SK-N-SH (cell line): ENCODE measurements at regions not wholly inside any gene's neighbourhood (a gene's known extent, or its start where the extent isn't known, plus 50 kb on each side); places are given as distances from the start of the nearest gene placed in this dataset.
A peak's percentile ranks its signal among the peaks of the same experiment; 100 is the strongest.
"Not testable (repeated sequence)": the region's sequence is repeated elsewhere in the genome, so short reads cannot be mapped to it uniquely, and the experiment has no call there.

Experiments
- CTCF ChIA-PET: fragments of 300-600, 350-600 bp; formaldehyde crosslinking; extraction: SDS; loops from one replicate; lab custom pipeline; 2021; lab: Yijun Ruan, JAX
- POLR2A ChIA-PET: fragments of 350-600 bp; sonication (Branson Sonifier 250); formaldehyde crosslinking; extraction: SDS; loops from one replicate; lab custom pipeline; 2020; ENCODE audit warnings: antibody characterized with exemption, inconsistent platforms; lab: Yijun Ruan, JAX
- DNase-seq: peaks from one replicate; pipeline ENCODE4 v3.0.0; 2012
- H2AFZ ChIP-seq: fragments of 200-600 bp; sonication (generic); 2 replicates; pipeline ENCODE4 v1.8.1; 2016; ENCODE audit warnings: antibody characterized with exemption, mild to moderate bottlenecking, low read depth
- H3F3A ChIP-seq: fragments of 200-600 bp; sonication (generic); replicated peaks from 2 replicates; pipeline ENCODE3; 2016; ENCODE audit warnings: antibody characterized with exemption, mild to moderate bottlenecking; ENCODE audit not compliant: insufficient read depth
- H3K27ac ChIP-seq, 2 experiments: fragments of 200-500 bp in 1 of 2; fragments of 200-600 bp in 1 of 2; sonication (Bioruptor generic) in 1 of 2; sonication (generic), shearing (Covaris generic) in 1 of 2; 2 replicates each; pipeline versions ENCODE4 v1.5.1 to v1.6.1; 2014 to 2016; ENCODE audit warnings: low read depth in 2 of 2, inconsistent platforms in 1 of 2, low read length in 1 of 2, mild to moderate bottlenecking in 1 of 2, mixed read lengths in 1 of 2
- H3K27me3 ChIP-seq: fragments of 200-600 bp; sonication (generic), shearing (Covaris generic); 2 replicates; pipeline ENCODE4 v1.6.1; 2016; ENCODE audit warnings: mixed run types; ENCODE audit not compliant: insufficient read depth
- H3K36me3 ChIP-seq, 2 experiments: fragments of 200-500 bp in 1 of 2; fragments of 200-600 bp in 1 of 2; sonication (Bioruptor generic) in 1 of 2; sonication (generic) in 1 of 2; replicated peaks in 1 of 2; 2 replicates each; pipeline versions ENCODE3 to v1.5.1; 2014 to 2016; ENCODE audit warnings: low read length in 1 of 2, mild to moderate bottlenecking in 1 of 2; ENCODE audit not compliant: insufficient read depth in 2 of 2, control insufficient read depth in 1 of 2
- H3K4me1 ChIP-seq, 2 experiments: fragments of 200-500 bp in 1 of 2; fragments of 200-600 bp in 1 of 2; sonication (Bioruptor generic) in 1 of 2; sonication (generic), shearing (Covaris generic) in 1 of 2; 2 replicates each; pipeline versions ENCODE4 v1.5.1 to v1.6.1; 2014 to 2016; ENCODE audit warnings: low read depth in 1 of 2, low read length in 1 of 2, mixed run types in 1 of 2; ENCODE audit not compliant: insufficient read depth in 2 of 2, control insufficient read depth in 1 of 2
- H3K4me2 ChIP-seq: fragments of 200-600 bp; sonication (generic), shearing (Covaris generic); 2 replicates; pipeline ENCODE4 v1.6.1; 2017; ENCODE audit warnings: mixed run types
- H3K4me3 ChIP-seq, 2 experiments: fragments of 200-500 bp in 1 of 2; fragments of 200-600 bp in 1 of 2; sonication (Bioruptor generic) in 1 of 2; sonication (generic), shearing (Covaris generic) in 1 of 2; 2 replicates each; pipeline versions ENCODE4 v1.5.1 to v1.8.1; 2014 to 2016; ENCODE audit warnings: low read depth in 2 of 2, inconsistent platforms in 1 of 2, low read length in 1 of 2, mild to moderate bottlenecking in 1 of 2, mixed read lengths in 1 of 2, moderate library complexity in 1 of 2
- H3K79me2 ChIP-seq: fragments of 200-600 bp; sonication (generic); 2 replicates; pipeline ENCODE4 v1.8.1; 2017; ENCODE audit warnings: mild to moderate bottlenecking; ENCODE audit not compliant: insufficient read depth
- H3K9ac ChIP-seq: fragments of 200-600 bp; sonication (generic); 2 replicates; pipeline ENCODE4 v1.6.1; 2017; ENCODE audit warnings: mixed run types
- H3K9me2 ChIP-seq: fragments of 200-600 bp; sonication (generic); 2 replicates; pipeline ENCODE4 v1.6.1; 2017; ENCODE audit warnings: mixed run types
- H3K9me3 ChIP-seq: fragments of 200-600 bp; sonication (generic); 2 replicates; pipeline ENCODE4 v1.6.1; 2017; ENCODE audit warnings: mixed run types, mild to moderate bottlenecking, moderate library complexity
- H4K20me1 ChIP-seq: fragments of 200-600 bp; sonication (generic); 2 replicates; pipeline ENCODE4 v1.6.1; 2017; ENCODE audit warnings: mild to moderate bottlenecking, mixed run types; ENCODE audit not compliant: insufficient read depth
- WGBS: methylation state at CpG from one replicate; pipeline ENCODE4 v1.1.6; 2017; ENCODE audit warnings: low lambda C conversion rate; 5-methylcytosine and 5-hydroxymethylcytosine counted together

DNA sequence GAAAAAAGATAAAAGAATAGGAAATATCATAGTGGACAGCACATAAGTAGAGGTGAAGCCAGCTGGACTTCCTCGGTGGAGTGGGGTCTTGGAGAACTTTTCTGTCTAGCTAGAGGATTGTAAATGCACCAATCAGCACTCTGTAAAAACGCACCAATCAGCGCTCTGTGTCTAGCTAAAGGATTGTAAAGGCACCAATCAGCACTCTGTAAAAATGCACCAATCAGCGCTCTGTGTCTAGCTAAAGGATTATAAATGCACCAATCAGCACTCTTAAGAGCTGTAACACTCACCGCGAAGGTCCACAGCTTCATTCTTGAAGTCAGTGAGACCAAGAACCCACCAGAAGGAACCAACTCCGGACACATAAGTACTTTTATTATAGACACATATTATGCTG is 91.8 kb upstream of the IKBKE start:
- H3K9ac ChIP-seq, H3K9me2 ChIP-seq, H3K9me3 ChIP-seq, H3K4me1 ChIP-seq, H3K36me3 ChIP-seq, H3K27me3 ChIP-seq, H4K20me1 ChIP-seq, H3K4me2 ChIP-seq, POLR2A ChIA-PET, H3K79me2 ChIP-seq, DNase-seq, H3F3A ChIP-seq, H3K4me3 ChIP-seq, H2AFZ ChIP-seq, H3K27ac ChIP-seq, CTCF ChIA-PET: not testable (repeated sequence)
- WGBS: over 99% methylated on average over 7 of the region's 7 CpGs

DNA sequence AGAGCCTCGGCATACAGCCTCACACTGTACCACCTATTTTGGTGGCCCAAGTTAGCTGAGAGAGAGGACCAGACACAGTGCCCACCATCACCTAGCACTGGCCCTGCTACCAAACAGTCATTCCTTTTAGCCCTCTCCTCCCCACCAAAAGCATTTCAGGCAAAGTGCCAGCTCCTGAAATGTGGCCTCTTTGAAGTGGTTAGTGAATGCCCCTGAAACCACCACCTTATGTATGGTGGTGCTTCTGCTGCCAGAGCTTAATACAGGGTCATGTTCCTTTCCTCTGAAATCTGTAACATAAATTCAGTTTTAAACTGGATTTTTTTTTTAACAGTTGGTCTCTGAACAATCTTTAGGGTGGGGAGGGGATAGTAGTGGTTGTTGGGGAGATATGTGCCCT is 91.0 kb upstream of the IKBKE start:
- H4K20me1 ChIP-seq, H3K4me2 ChIP-seq, POLR2A ChIA-PET, CTCF ChIA-PET, H3K9me3 ChIP-seq, H3K36me3 ChIP-seq, H2AFZ ChIP-seq, H3F3A ChIP-seq, DNase-seq, H3K27ac ChIP-seq, H3K27me3 ChIP-seq, H3K9me2 ChIP-seq, H3K9ac ChIP-seq, H3K4me3 ChIP-seq, H3K4me1 ChIP-seq, H3K79me2 ChIP-seq: not testable (repeated sequence)
- no CpG with 5 or more reads among the region's 1 CpG for WGBS

DNA sequence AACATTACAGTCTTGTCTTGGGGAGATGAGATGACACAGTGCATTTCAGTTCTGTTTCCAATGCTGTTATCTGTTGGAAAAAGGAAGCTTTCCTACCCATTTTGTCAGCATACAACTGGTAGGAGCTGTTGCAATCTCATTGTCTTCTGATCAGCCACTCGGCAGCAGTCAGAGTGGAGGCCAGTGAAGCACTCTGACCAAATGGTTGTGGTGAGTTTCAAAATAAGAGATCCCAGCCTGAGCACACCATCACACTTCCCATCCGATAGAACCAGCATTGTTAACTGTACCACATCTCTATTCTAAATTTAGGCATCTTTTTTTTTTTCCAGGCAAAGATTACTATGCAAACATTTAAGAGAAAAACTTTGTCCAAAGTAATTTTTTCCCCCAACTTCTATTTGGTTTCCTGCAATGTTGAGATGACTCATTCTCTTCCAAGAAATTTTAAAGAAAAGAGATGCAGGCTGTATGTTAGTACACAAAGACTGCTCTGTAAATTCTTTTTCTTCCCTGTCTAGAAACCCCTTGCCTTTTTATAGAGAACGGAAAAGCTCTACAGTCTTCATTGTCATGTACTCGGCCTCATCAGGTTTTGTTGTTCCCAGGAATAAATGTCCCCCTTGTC is 90.0 kb upstream of the IKBKE start:
- CTCF ChIA-PET, H3K4me1 ChIP-seq, H3K4me3 ChIP-seq, H3K36me3 ChIP-seq, H3K4me2 ChIP-seq, H3K9ac ChIP-seq, H2AFZ ChIP-seq, H3K27me3 ChIP-seq, H3K9me2 ChIP-seq, H4K20me1 ChIP-seq, H3K9me3 ChIP-seq, H3F3A ChIP-seq, H3K79me2 ChIP-seq, POLR2A ChIA-PET, DNase-seq: not testable (repeated sequence)
- 7% methylated on average over 1 of the region's 4 CpGs for WGBS
- H3K27ac ChIP-seq: peak overlapping the region in 1 of 2 experiments; percentile 53; a peak in 1 of 4 replicates

DNA sequence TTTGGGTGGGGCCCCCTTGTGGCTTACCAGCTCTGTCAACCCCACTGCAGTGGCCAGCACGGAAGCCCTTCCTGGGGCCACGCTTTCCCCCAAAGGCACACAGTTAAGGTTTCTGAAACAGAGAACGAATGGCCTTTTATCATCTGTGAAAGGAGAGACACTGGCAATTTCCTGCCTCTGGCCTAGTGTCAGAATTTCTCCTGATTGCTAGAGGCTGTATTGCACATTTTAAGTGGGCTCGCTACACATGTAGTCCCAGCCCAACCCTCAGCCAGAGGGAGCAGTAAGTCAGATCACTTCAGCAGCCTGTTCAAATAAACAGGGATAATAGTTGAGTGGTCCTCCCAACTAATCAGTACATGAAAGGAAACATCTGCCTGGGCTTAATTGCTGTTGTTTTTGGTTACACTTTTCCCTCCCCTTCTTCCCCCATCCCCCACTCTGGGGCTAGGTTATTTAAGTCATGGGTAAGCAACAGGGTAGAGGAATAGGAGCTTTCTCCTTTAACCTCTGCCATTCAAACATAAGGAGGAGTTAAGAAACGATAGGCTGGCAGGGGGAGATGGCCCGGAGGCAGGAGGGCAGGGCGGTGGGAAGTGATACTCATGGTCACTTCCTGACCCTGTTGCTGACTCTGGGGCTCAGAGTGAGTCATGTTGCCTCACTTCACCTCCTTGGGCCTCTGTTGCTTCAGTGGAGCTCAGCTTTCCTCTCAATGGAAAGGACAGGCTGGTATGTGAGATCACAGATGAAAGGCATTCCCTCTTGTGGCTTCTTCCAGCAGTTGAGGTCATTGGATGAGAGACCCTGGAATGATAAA is 89.3 kb upstream of the IKBKE start:
- H3K27ac ChIP-seq: peak overlapping the region; percentile 58 to 75; a peak in 3 of 4 replicates
- H3K9me3 ChIP-seq, POLR2A ChIA-PET, CTCF ChIA-PET, H3F3A ChIP-seq, H3K27me3 ChIP-seq, H3K9me2 ChIP-seq, H3K4me3 ChIP-seq, H4K20me1 ChIP-seq, H3K79me2 ChIP-seq, H2AFZ ChIP-seq, H3K36me3 ChIP-seq, H3K4me1 ChIP-seq, DNase-seq: not testable (repeated sequence)
- peak overlapping the region; percentile 28; the same call in 1 of the 2 replicates for H3K9ac ChIP-seq
- 100% methylated on average over 1 of the region's 7 CpGs for WGBS
- peak overlapping the region; percentile 52; the same call in 1 of the 2 replicates for H3K4me2 ChIP-seq
